ENCODE measurements at regions not wholly inside any gene's neighbourhood (a gene's known extent, or its start where the extent isn't known, plus 50 kb on each side); places are given as distances from the start of the nearest gene placed in this dataset.
"Not testable (repeated sequence)": the region's sequence is repeated elsewhere in the genome, so short reads cannot be mapped to it uniquely, and the experiment has no call there.

- H3K27ac ChIP-seq (ENCODE audit: low read depth, low read length, poor library complexity, severe bottlenecking) = no peak overlapping the region
- H3K36me3 ChIP-seq (ENCODE audit: insufficient read depth, low read length, poor library complexity, severe bottlenecking) = no peaks in the 10 kb centered on the region
- TF ChIP-seq EZH2 (IDR thresholded peaks at IDR 0.05; ENCODE audit: borderline replicate concordance, low read depth, low read length, poor library complexity, severe bottlenecking) = no peak
- no peaks in the 10 kb centered on the region for H3K9me3 ChIP-seq (ENCODE audit: low read depth, low read length, poor library complexity, severe bottlenecking)
- H3K27me3 ChIP-seq (replicated peaks; ENCODE audit: insufficient read depth, low read depth, low read length, poor library complexity) = no peaks in the 10 kb centered on the region
- no peaks in the 10 kb centered on the region for H3K4me1 ChIP-seq (ENCODE audit: insufficient read depth, low read length, poor library complexity, severe bottlenecking)
- BruUV-seq (replicated peaks) = no TSS peak
- CTCF ChIA-PET = no interaction called here
- DNase-seq (ENCODE audit: low spot score) = no peak
- POLR2A ChIA-PET (ENCODE audit: low non-redundant PET) = no interaction called here
- no peak overlapping the region for H3K4me3 ChIP-seq (ENCODE audit: low read depth, low read length, poor library complexity, severe bottlenecking)
- intact Hi-C loops (cut with micrococcal nuclease; ENCODE audit: unreplicated experiment) = no loop called here
These were observed 136.6 kb upstream of the ELAC2 start for GRCh38 chr17:13154398-13154797.

- no peaks in the 10 kb centered on the region for H3K27me3 ChIP-seq (replicated peaks; ENCODE audit: insufficient read depth, low read depth, low read length, poor library complexity)
- no peaks in the 10 kb centered on the region for H3K4me1 ChIP-seq (ENCODE audit: insufficient read depth, low read length, poor library complexity, severe bottlenecking)
- POLR2A ChIA-PET (ENCODE audit: low non-redundant PET) = no interaction called here
- H3K9me3 ChIP-seq (ENCODE audit: low read depth, low read length, poor library complexity, severe bottlenecking) = no peaks in the 10 kb centered on the region
- H3K36me3 ChIP-seq (ENCODE audit: insufficient read depth, low read length, poor library complexity, severe bottlenecking) = no peaks in the 10 kb centered on the region
- no peak for DNase-seq (ENCODE audit: low spot score)
- TF ChIP-seq EZH2 (IDR thresholded peaks at IDR 0.05; ENCODE audit: borderline replicate concordance, low read depth, low read length, poor library complexity, severe bottlenecking) (no peak), CTCF (conservative IDR thresholded peaks at IDR 0.05; ENCODE audit: low read depth, low read length) (no peak)
- no peak overlapping the region for H3K4me3 ChIP-seq (ENCODE audit: low read depth, low read length, poor library complexity, severe bottlenecking)
- intact Hi-C loops (cut with micrococcal nuclease; ENCODE audit: unreplicated experiment) = no loop called here
- no TSS peak for BruUV-seq (replicated peaks)
- H3K27ac ChIP-seq (ENCODE audit: low read depth, low read length, poor library complexity, severe bottlenecking) = no peak overlapping the region
- CTCF ChIA-PET = no interaction called here
These were observed 135.2 kb upstream of the ELAC2 start for GRCh38 chr17:13153036-13153435.

GRCh38 chr17:13152501-13152900 lies 134.7 kb upstream of the ELAC2 start:
- Histone ChIP-seq H3K27me3 (replicated peaks; ENCODE audit: insufficient read depth, low read depth, low read length, poor library complexity) (no peaks in the 10 kb centered on the region), H3K4me1 (ENCODE audit: insufficient read depth, low read length, poor library complexity, severe bottlenecking) (no peaks in the 10 kb centered on the region), H3K4me3 (ENCODE audit: low read depth, low read length, poor library complexity, severe bottlenecking) (no peak overlapping the region), H3K9me3 (ENCODE audit: low read depth, low read length, poor library complexity, severe bottlenecking) (no peaks in the 10 kb centered on the region), H3K36me3 (ENCODE audit: insufficient read depth, low read length, poor library complexity, severe bottlenecking) (no peaks in the 10 kb centered on the region), H3K27ac (ENCODE audit: low read depth, low read length, poor library complexity, severe bottlenecking) (no peak overlapping the region)
- ChIA-PET CTCF (no interaction called here), POLR2A (ENCODE audit: low non-redundant PET) (no interaction called here)
- intact Hi-C loops (cut with micrococcal nuclease; ENCODE audit: unreplicated experiment) = no loop called here
- no peak for DNase-seq (ENCODE audit: low spot score)
- BruUV-seq (replicated peaks) = no TSS peak
- no peak for TF ChIP-seq EZH2 (IDR thresholded peaks at IDR 0.05; ENCODE audit: borderline replicate concordance, low read depth, low read length, poor library complexity, severe bottlenecking)
- no peak for TF ChIP-seq CTCF (conservative IDR thresholded peaks at IDR 0.05; ENCODE audit: low read depth, low read length)

GRCh38 chr17:13150738-13151137 lies 132.9 kb upstream of the ELAC2 start:
- DNase-seq (ENCODE audit: low spot score); BruUV-seq (replicated peaks); H3K4me3 ChIP-seq (ENCODE audit: low read depth, low read length, poor library complexity, severe bottlenecking); H3K27ac ChIP-seq (ENCODE audit: low read depth, low read length, poor library complexity, severe bottlenecking); POLR2A ChIA-PET (ENCODE audit: low non-redundant PET); H3K9me3 ChIP-seq (ENCODE audit: low read depth, low read length, poor library complexity, severe bottlenecking); H3K4me1 ChIP-seq (ENCODE audit: insufficient read depth, low read length, poor library complexity, severe bottlenecking); CTCF ChIA-PET; H3K36me3 ChIP-seq (ENCODE audit: insufficient read depth, low read length, poor library complexity, severe bottlenecking); H3K27me3 ChIP-seq (replicated peaks; ENCODE audit: insufficient read depth, low read depth, low read length, poor library complexity); intact Hi-C loops (cut with micrococcal nuclease; ENCODE audit: unreplicated experiment): not testable (repeated sequence)

Data from A673 (cell line).